Endodermal cell (in vitro differentiated cells): ENCODE measurements at regions not wholly inside any gene's neighbourhood (a gene's known extent, or its start where the extent isn't known, plus 50 kb on each side); places are given as distances from the start of the nearest gene placed in this dataset.

Source experiments
- DNase-seq: peaks from one replicate; pipeline ENCODE4 v3.0.0-alpha.2; 2017
- H3K27ac ChIP-seq: 2 replicates; pipeline ENCODE4 v1.5.1; 2013; ENCODE audit warnings: mild to moderate bottlenecking, low read depth, low read length, moderate library complexity
- H3K27me3 ChIP-seq: 2 replicates; pipeline ENCODE4 v1.6.1; 2013; ENCODE audit warnings: mild to moderate bottlenecking, low read length, moderate library complexity; ENCODE audit not compliant: insufficient read depth, control insufficient read depth, poor library complexity, severe bottlenecking
- H3K36me3 ChIP-seq: 2 replicates; pipeline ENCODE4 v1.7.0; 2013; ENCODE audit warnings: mild to moderate bottlenecking, low read length, moderate library complexity; ENCODE audit not compliant: control insufficient read depth, insufficient read depth
- H3K4me1 ChIP-seq: one replicate; pipeline ENCODE4 v1.7.0; 2013; ENCODE audit warnings: low read length; ENCODE audit not compliant: control insufficient read depth, insufficient read depth
- H3K4me3 ChIP-seq: 2 replicates; pipeline ENCODE4 v1.5.1; 2013; ENCODE audit warnings: mild to moderate bottlenecking, low read length, moderate library complexity
- H3K9ac ChIP-seq: 2 replicates; pipeline ENCODE4 v1.6.1; 2013; ENCODE audit warnings: mild to moderate bottlenecking, low read length, moderate library complexity; ENCODE audit not compliant: poor library complexity, severe bottlenecking; ENCODE audit errors: extremely low read depth
- H3K9me3 ChIP-seq: 2 replicates; pipeline ENCODE4 v1.6.1; 2013; ENCODE audit warnings: mild to moderate bottlenecking, low read length, moderate library complexity; ENCODE audit not compliant: control insufficient read depth
- H3K27ac Mint-ChIP-seq: 2 replicates; pipeline ENCODE4 v1.8.0; 2020; ENCODE audit warnings: mixed read lengths
- H3K27me3 Mint-ChIP-seq: 2 replicates; pipeline ENCODE4 v1.8.0; 2021; ENCODE audit warnings: mild to moderate bottlenecking, mixed read lengths; ENCODE audit not compliant: insufficient read depth
- H3K36me3 Mint-ChIP-seq: 2 replicates; pipeline ENCODE4 v1.8.0; 2020; ENCODE audit warnings: low read depth, mixed read lengths
- H3K4me1 Mint-ChIP-seq: 2 replicates; pipeline ENCODE4 v1.8.0; 2020; ENCODE audit warnings: mixed read lengths
- H3K4me3 Mint-ChIP-seq: 2 replicates; pipeline ENCODE4 v1.8.0; 2020; ENCODE audit warnings: mild to moderate bottlenecking, moderate library complexity, mixed read lengths
- H3K9me3 Mint-ChIP-seq: 2 replicates; pipeline ENCODE4 v1.8.0; 2020; ENCODE audit warnings: mild to moderate bottlenecking, mixed read lengths
- CTCF ChIP-seq: fragments of 200-600 bp; sonication (generic); conservative IDR thresholded peaks from 2 replicates; pipeline ENCODE4 v1.5.0; 2021; ENCODE audit warnings: antibody characterized with exemption, mild to moderate bottlenecking
- WGBS, 2 experiments: methylation state at CpG; one replicate each; pipeline versions ENCODE4 v1.1.5 to v1.1.7; 2013; ENCODE audit warnings: missing lambda C conversion rate in 2 of 2, mixed read lengths in 1 of 2; ENCODE audit not compliant: insufficient coverage in 1 of 2, insufficient read length in 1 of 2; 5-methylcytosine and 5-hydroxymethylcytosine counted together

GRCh38 chr2:222769446-222769845, 91.4 kb upstream of the ACSL3 start:
- no peaks in the 10 kb centered on the region for H3K4me1 Mint-ChIP-seq
- Histone ChIP-seq H3K9ac (no peak overlapping the region), H3K27me3 (peaks cover 46% of the 10 kb centered on the region)

GRCh38 chr2:222769941-222770340, 90.9 kb upstream of the ACSL3 start:
- Mint-ChIP-seq H3K9me3 (no peaks in the 10 kb centered on the region), H3K4me1 (no peaks in the 10 kb centered on the region), H3K4me3 (no peak overlapping the region), H3K27me3 (peaks cover 58% of the 10 kb centered on the region), H3K36me3 (no peaks in the 10 kb centered on the region), H3K27ac (no peak overlapping the region)
- Histone ChIP-seq H3K4me1 (no peaks in the 10 kb centered on the region), H3K9me3 (no peaks in the 10 kb centered on the region), H3K4me3 (no peak overlapping the region), H3K27me3 (peaks cover 44% of the 10 kb centered on the region), H3K9ac (no peak overlapping the region), H3K36me3 (no peaks in the 10 kb centered on the region), H3K27ac (no peak overlapping the region)
- 100% methylated on average over 1 to 3 of the region's 3 CpGs for WGBS, 2 experiments
- no peak for TF ChIP-seq CTCF
- no peak for DNase-seq

More at GRCh38 chr2:222769446-222769845, 91.4 kb upstream of the ACSL3 start:
- WGBS, 2 experiments, result 94 to 95% methylated on average over 4 to 5 of the region's 5 CpGs
- Mint-ChIP-seq H3K27ac (no peak overlapping the region), H3K4me3 (no peak overlapping the region), H3K9me3 (no peaks in the 10 kb centered on the region), H3K27me3 (peaks cover 59% of the 10 kb centered on the region), H3K36me3 (no peaks in the 10 kb centered on the region)
- Histone ChIP-seq H3K9me3 (no peaks in the 10 kb centered on the region), H3K4me3 (no peak overlapping the region), H3K4me1 (no peaks in the 10 kb centered on the region), H3K27ac (no peak overlapping the region), H3K36me3 (no peaks in the 10 kb centered on the region)
- no peak for DNase-seq
- no peak for TF ChIP-seq CTCF

GRCh38 chr2:222771832-222772231, 89.0 kb upstream of the ACSL3 start:
- no peak for TF ChIP-seq CTCF
- H3K4me3 ChIP-seq, result no peak overlapping the region
- H3K27me3 ChIP-seq, result peaks cover 25% of the 10 kb centered on the region
- H3K27ac Mint-ChIP-seq, result no peak overlapping the region
- H3K36me3 ChIP-seq, result no peaks in the 10 kb centered on the region
- no peak overlapping the region for H3K9ac ChIP-seq
- WGBS, 2 experiments, result 93 to 100% methylated on average over 1 to 3 of the region's 3 CpGs
- no peaks in the 10 kb centered on the region for H3K9me3 Mint-ChIP-seq
- H3K27ac ChIP-seq, result no peak overlapping the region
- no peak overlapping the region for H3K4me3 Mint-ChIP-seq
- no peaks in the 10 kb centered on the region for H3K4me1 Mint-ChIP-seq
- H3K4me1 ChIP-seq, result no peaks in the 10 kb centered on the region
- DNase-seq, result no peak
- no peaks in the 10 kb centered on the region for H3K9me3 ChIP-seq
- no peaks in the 10 kb centered on the region for H3K36me3 Mint-ChIP-seq
- peaks cover 40% of the 10 kb centered on the region for H3K27me3 Mint-ChIP-seq
